IMR-90 (cell line): ENCODE measurements at regions not wholly inside any gene's neighbourhood (a gene's known extent, or its start where the extent isn't known, plus 50 kb on each side); places are given as distances from the start of the nearest gene placed in this dataset.

ENCODE experiments used
- ATAC-seq: fragments of 200-7000 bp; cut with Tn5 transposase; 2 replicates; pipeline ENCODE4 v1.9.1; 2020; ENCODE audit warnings: low read depth, mild to moderate bottlenecking, moderate library complexity
- BruUV-seq: library from RNA; stranded (reverse); fragments of 400-500 nt; replicated peaks from 2 replicates; lab custom pipeline; 2021; lab: Mats Ljungman, UMichigan
- CTCF ChIA-PET: fragments of 300-600 bp; formaldehyde crosslinking; extraction: SDS; loops from one replicate; lab custom pipeline; 2021; ENCODE audit warnings: antibody characterized with exemption; lab: Yijun Ruan, JAX
- POLR2A ChIA-PET: fragments of 300-600 bp; sonication (Branson Sonifier 250); formaldehyde crosslinking; loops from one replicate; lab custom pipeline; 2022; ENCODE audit warnings: antibody characterized with exemption; ENCODE audit not compliant: unreplicated experiment; lab: Charles Lee
- DNase-seq: peaks from one replicate; pipeline ENCODE4 v3.0.0; 2013
- H2AFZ ChIP-seq: replicated peaks from 2 replicates; pipeline ENCODE3; 2013; ENCODE audit warnings: low read length, mild to moderate bottlenecking; ENCODE audit not compliant: poor library complexity
- H2AK5ac ChIP-seq: 2 replicates; pipeline ENCODE4 v1.6.1; 2013; ENCODE audit warnings: low read depth, low read length, inconsistent platforms
- H2AK9ac ChIP-seq: replicated peaks from 2 replicates; pipeline ENCODE3; 2013; ENCODE audit warnings: mild to moderate bottlenecking, low read depth, low read length, moderate library complexity; ENCODE audit not compliant: poor library complexity
- H2BK120ac ChIP-seq: 2 replicates; pipeline ENCODE4 v1.6.1; 2013; ENCODE audit warnings: low read depth, low read length, inconsistent platforms
- H2BK15ac ChIP-seq: 3 replicates; pipeline ENCODE4 v1.6.1; 2013; ENCODE audit warnings: low read depth, low read length, inconsistent platforms
- H2BK20ac ChIP-seq: 2 replicates; pipeline ENCODE4 v1.6.1; 2013; ENCODE audit warnings: low read depth, mild to moderate bottlenecking, inconsistent platforms, low read length, moderate library complexity
- H2BK5ac ChIP-seq: 2 replicates; pipeline ENCODE4 v1.6.1; 2013; ENCODE audit warnings: mild to moderate bottlenecking, low read depth, low read length, inconsistent platforms; ENCODE audit not compliant: poor library complexity, severe bottlenecking
- H3K14ac ChIP-seq: replicated peaks from 2 replicates; pipeline ENCODE4 v1.6.1; 2013; ENCODE audit warnings: low read depth, low read length, inconsistent platforms
- H3K18ac ChIP-seq: 2 replicates; pipeline ENCODE4 v1.6.1; 2013; ENCODE audit warnings: low read depth, low read length, control low read depth
- H3K23ac ChIP-seq: 2 replicates; pipeline ENCODE4 v1.6.1; 2013; ENCODE audit warnings: low read depth, low read length, inconsistent platforms
- H3K27ac ChIP-seq: 2 replicates; pipeline ENCODE4 v1.5.1; 2013; ENCODE audit warnings: mild to moderate bottlenecking, control low read depth, low read length; ENCODE audit not compliant: insufficient read depth
- H3K27me3 ChIP-seq: 2 replicates; pipeline ENCODE4 v1.6.1; 2013; ENCODE audit warnings: low read length; ENCODE audit not compliant: control insufficient read depth, insufficient read depth
- H3K36me3 ChIP-seq: 2 replicates; pipeline ENCODE4 v1.6.1; 2013; ENCODE audit warnings: low read length, mixed read lengths; ENCODE audit not compliant: control insufficient read depth, insufficient read depth
- H3K4ac ChIP-seq: 2 replicates; pipeline ENCODE4 v1.6.1; 2013; ENCODE audit warnings: low read depth, low read length, inconsistent platforms
- H3K4me1 ChIP-seq: 2 replicates; pipeline ENCODE4 v1.6.1; 2013; ENCODE audit warnings: low read length, mixed read lengths; ENCODE audit not compliant: control insufficient read depth, insufficient read depth
- H3K4me2 ChIP-seq: 2 replicates; pipeline ENCODE4 v1.6.1; 2013; ENCODE audit warnings: low read depth, mild to moderate bottlenecking, control low read depth, low read length, moderate library complexity
- H3K4me3 ChIP-seq: 2 replicates; pipeline ENCODE4 v1.5.1; 2013; ENCODE audit warnings: low read depth, mild to moderate bottlenecking, control low read depth, low read length, moderate library complexity; ENCODE audit not compliant: insufficient read depth
- H3K56ac ChIP-seq: 2 replicates; pipeline ENCODE4 v1.6.1; 2013; ENCODE audit warnings: low read length, inconsistent platforms; ENCODE audit not compliant: insufficient read depth; ENCODE audit errors: extremely low read depth
- H3K79me1 ChIP-seq, 2 experiments: 2 replicates each; pipeline ENCODE4 v1.6.1; 2013; ENCODE audit warnings: low read length in 2 of 2, inconsistent platforms in 1 of 2, low read depth in 1 of 2
- H3K9ac ChIP-seq: 2 replicates; pipeline ENCODE4 v1.6.1; 2013; ENCODE audit warnings: low read depth, low read length, control low read depth
- H3K9me1 ChIP-seq: 2 replicates; pipeline ENCODE4 v1.6.1; 2013; ENCODE audit warnings: low read length, inconsistent platforms; ENCODE audit not compliant: insufficient read depth
- H3K9me3 ChIP-seq: 2 replicates; pipeline ENCODE4 v1.6.1; 2013; ENCODE audit warnings: low read length; ENCODE audit not compliant: control insufficient read depth, insufficient read depth
- H4K20me1 ChIP-seq: 2 replicates; pipeline ENCODE4 v1.6.1; 2013; ENCODE audit warnings: low read length, inconsistent platforms; ENCODE audit not compliant: insufficient read depth
- H4K5ac ChIP-seq: 2 replicates; pipeline ENCODE4 v1.6.1; 2013; ENCODE audit warnings: mild to moderate bottlenecking, low read depth, low read length, control low read depth
- H4K8ac ChIP-seq, 2 experiments: 2 replicates each; pipeline ENCODE4 v1.6.1; 2013; ENCODE audit warnings: low read depth in 2 of 2, low read length in 2 of 2, control low read depth in 1 of 2, inconsistent platforms in 1 of 2
- H4K91ac ChIP-seq: 2 replicates; pipeline ENCODE4 v1.6.1; 2013; ENCODE audit warnings: low read depth, low read length, inconsistent platforms; ENCODE audit not compliant: insufficient read depth
- BHLHE40 ChIP-seq: fragments of 150-350 bp; IDR thresholded peaks from 2 replicates; pipeline ENCODE4 v1.6.1; 2016; ENCODE audit warnings: mild to moderate bottlenecking, low read depth, low read length
- CEBPB ChIP-seq: IDR thresholded peaks from 2 replicates; pipeline ENCODE4 v1.6.1; 2012; ENCODE audit warnings: low read depth, low read length, improper control_type of control experiment
- CHD1 ChIP-seq: IDR thresholded peaks from 2 replicates; pipeline ENCODE4 v1.6.1; 2012; ENCODE audit warnings: low read depth, low read length, improper control_type of control experiment
- FOS ChIP-seq: fragments of 150-350 bp; IDR thresholded peaks from 2 replicates; pipeline ENCODE4 v1.6.1; 2016; ENCODE audit warnings: low read depth, low read length
- MAFK ChIP-seq: IDR thresholded peaks from 2 replicates; pipeline ENCODE4 v1.6.1; 2012; ENCODE audit warnings: low read depth, low read length, improper control_type of control experiment
- MAZ ChIP-seq: IDR thresholded peaks from 2 replicates; pipeline ENCODE4 v1.6.1; 2012; ENCODE audit warnings: low read depth, mild to moderate bottlenecking, low read length, improper control_type of control experiment, moderate library complexity, borderline replicate concordance
- MXI1 ChIP-seq: IDR thresholded peaks from 2 replicates; pipeline ENCODE4 v1.6.1; 2012; ENCODE audit warnings: low read depth, mild to moderate bottlenecking, low read length, moderate library complexity, borderline replicate concordance
- NFE2L2 ChIP-seq: fragments of 150-350 bp; IDR thresholded peaks from 2 replicates; pipeline ENCODE4 v1.6.1; 2016; ENCODE audit warnings: low read depth, mild to moderate bottlenecking, low read length
- POLR2A ChIP-seq: IDR thresholded peaks from 2 replicates; pipeline ENCODE4 v1.6.1; 2012; ENCODE audit warnings: mild to moderate bottlenecking, low read depth, low read length
- RAD21 ChIP-seq: IDR thresholded peaks from 2 replicates; pipeline ENCODE4 v1.6.1; 2012; ENCODE audit warnings: low read length, improper control_type of control experiment
- RCOR1 ChIP-seq: IDR thresholded peaks from 2 replicates; pipeline ENCODE4 v1.6.1; 2012; ENCODE audit warnings: mild to moderate bottlenecking, low read length, improper control_type of control experiment; ENCODE audit not compliant: insufficient replicate concordance
- RFX5 ChIP-seq: IDR thresholded peaks from 2 replicates; pipeline ENCODE4 v1.8.0; 2012; ENCODE audit warnings: low read depth, mild to moderate bottlenecking, low read length, moderate library complexity
- SMC3 ChIP-seq: fragments of 150-350 bp; IDR thresholded peaks from 2 replicates; pipeline ENCODE4 v1.6.1; 2016; ENCODE audit warnings: low read depth, mild to moderate bottlenecking, antibody characterized with exemption, low read length, moderate library complexity
- WGBS, 2 experiments: methylation state at CpG; one replicate each; pipeline versions ENCODE4 v1.1.5 to v1.1.7; 2013; ENCODE audit warnings: missing lambda C conversion rate in 2 of 2; ENCODE audit not compliant: insufficient read length in 1 of 2; ENCODE audit errors: extremely low coverage in 2 of 2; 5-methylcytosine and 5-hydroxymethylcytosine counted together
- dilution Hi-C: fragments of 300-500 bp; cut with HindIII; formaldehyde crosslinking; loops from one replicate; pipeline ENCODE4 v1.14.3; 2018; ENCODE audit warnings: low sequenced_read_pairs; ENCODE audit not compliant: unreplicated experiment
- in situ Hi-C: fragments of 300-500 bp; cut with MboI; formaldehyde crosslinking; loops from 3 replicates; pipeline ENCODE4 v1.14.3; 2019; ENCODE audit warnings: low sequenced_read_pairs, inconsistent platforms, mixed read lengths
- intact Hi-C: fragments of 100-400 bp; cut with micrococcal nuclease; formaldehyde crosslinking; loops from 2 replicates; pipeline ENCODE4 v1.10.0; 2022
- TF ChIP-seq, protein P1 (sequence below): fragments of 150-350 bp; IDR thresholded peaks from 2 replicates; pipeline ENCODE4 v1.6.1; 2017; ENCODE audit warnings: mild to moderate bottlenecking, antibody characterized with exemption, low read length, low read depth
- TF ChIP-seq, protein P2 (sequence below): fragments of 150-350 bp; IDR thresholded peaks from 2 replicates; pipeline ENCODE4 v1.6.1; 2016; ENCODE audit warnings: low read depth, mild to moderate bottlenecking, low read length, moderate library complexity, borderline replicate concordance
- TF ChIP-seq, protein P3 (sequence below): conservative IDR thresholded peaks from 2 replicates; pipeline ENCODE4 v1.5.1; 2012; ENCODE audit warnings: mild to moderate bottlenecking, low read depth, low read length, improper control_type of control experiment

DNA sequence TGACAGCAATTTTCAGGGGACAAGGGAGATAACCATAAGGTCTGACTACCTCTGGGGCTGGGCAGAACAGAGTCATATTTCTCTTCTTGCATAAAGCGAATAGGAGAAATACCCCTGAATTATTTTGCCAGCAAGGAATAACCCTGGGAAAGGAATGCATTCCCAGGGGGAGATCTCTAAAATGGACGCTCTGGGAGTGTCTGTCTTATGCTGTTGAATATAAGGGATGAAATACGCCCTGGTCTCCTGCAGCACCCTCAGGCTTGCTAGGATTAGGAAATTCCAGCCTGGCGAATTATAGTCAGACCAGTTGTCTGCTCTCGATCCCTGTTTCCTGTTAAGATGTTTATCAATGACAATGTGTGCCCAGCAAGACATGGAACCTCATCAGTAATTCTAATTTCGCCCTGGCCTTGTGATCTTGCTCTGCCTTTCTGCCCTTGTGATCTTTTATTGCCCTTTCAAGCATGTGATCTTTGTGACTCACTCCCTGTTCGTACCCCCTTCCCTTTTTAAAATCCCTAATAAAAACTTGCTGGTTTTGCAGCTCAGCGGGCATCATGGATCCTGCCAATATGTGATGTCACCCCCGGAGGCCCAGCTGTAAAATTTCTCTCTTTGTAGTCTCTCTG is 221.6 kb upstream of the HS3ST5 start:
- H3K9me1 ChIP-seq = no peaks in the 10 kb centered on the region
- no peak overlapping the region for H2AK9ac ChIP-seq
- DNase-seq (no peak), ATAC-seq (no peak)
- no peaks in the 10 kb centered on the region for H4K20me1 ChIP-seq
- no peak overlapping the region for H3K23ac ChIP-seq
- in situ Hi-C loops (no loop called here), dilution Hi-C loops (no loop called here), intact Hi-C loops (no loop called here)
- ChIA-PET POLR2A (no interaction called here), CTCF (no interaction called here)
- H2BK20ac ChIP-seq = no peak overlapping the region
- no peak overlapping the region for H4K91ac ChIP-seq
- WGBS, 2 experiments = 13% methylated on average over 4 of the region's 9 CpGs; no CpG with 5 or more reads in 1 of the 2 experiments
- no peak overlapping the region for H2BK120ac ChIP-seq
- H3K9me3 ChIP-seq = 0 out of 2 replicates have a peak, but pooled peaks cover 2% of the 10 kb centered on the region
- H3K27me3 ChIP-seq = no peaks in the 10 kb centered on the region
- no peak overlapping the region for H3K9ac ChIP-seq
- H3K56ac ChIP-seq = no peak overlapping the region
- H3K4ac ChIP-seq = no peak overlapping the region
- no peak overlapping the region for H2BK15ac ChIP-seq
- no TSS peak for BruUV-seq
- no peaks in the 10 kb centered on the region for H3K4me1 ChIP-seq
- TF ChIP-seq RFX5 (no peak), CEBPB (no peak), MXI1 (no peak), CHD1 (no peak), RCOR1 (no peak), BHLHE40 (no peak), RAD21 (no peak), FOS (no peak), MAZ (no peak), SMC3 (no peak), POLR2A (no peak), NFE2L2 (no peak), MAFK (no peak)
- TF ChIP-seq, protein P1, sequence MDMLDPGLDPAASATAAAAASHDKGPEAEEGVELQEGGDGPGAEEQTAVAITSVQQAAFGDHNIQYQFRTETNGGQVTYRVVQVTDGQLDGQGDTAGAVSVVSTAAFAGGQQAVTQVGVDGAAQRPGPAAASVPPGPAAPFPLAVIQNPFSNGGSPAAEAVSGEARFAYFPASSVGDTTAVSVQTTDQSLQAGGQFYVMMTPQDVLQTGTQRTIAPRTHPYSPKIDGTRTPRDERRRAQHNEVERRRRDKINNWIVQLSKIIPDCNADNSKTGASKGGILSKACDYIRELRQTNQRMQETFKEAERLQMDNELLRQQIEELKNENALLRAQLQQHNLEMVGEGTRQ = no peak
- TF ChIP-seq, protein P2, sequence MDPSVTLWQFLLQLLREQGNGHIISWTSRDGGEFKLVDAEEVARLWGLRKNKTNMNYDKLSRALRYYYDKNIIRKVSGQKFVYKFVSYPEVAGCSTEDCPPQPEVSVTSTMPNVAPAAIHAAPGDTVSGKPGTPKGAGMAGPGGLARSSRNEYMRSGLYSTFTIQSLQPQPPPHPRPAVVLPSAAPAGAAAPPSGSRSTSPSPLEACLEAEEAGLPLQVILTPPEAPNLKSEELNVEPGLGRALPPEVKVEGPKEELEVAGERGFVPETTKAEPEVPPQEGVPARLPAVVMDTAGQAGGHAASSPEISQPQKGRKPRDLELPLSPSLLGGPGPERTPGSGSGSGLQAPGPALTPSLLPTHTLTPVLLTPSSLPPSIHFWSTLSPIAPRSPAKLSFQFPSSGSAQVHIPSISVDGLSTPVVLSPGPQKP = no peak
- TF ChIP-seq, protein P3, sequence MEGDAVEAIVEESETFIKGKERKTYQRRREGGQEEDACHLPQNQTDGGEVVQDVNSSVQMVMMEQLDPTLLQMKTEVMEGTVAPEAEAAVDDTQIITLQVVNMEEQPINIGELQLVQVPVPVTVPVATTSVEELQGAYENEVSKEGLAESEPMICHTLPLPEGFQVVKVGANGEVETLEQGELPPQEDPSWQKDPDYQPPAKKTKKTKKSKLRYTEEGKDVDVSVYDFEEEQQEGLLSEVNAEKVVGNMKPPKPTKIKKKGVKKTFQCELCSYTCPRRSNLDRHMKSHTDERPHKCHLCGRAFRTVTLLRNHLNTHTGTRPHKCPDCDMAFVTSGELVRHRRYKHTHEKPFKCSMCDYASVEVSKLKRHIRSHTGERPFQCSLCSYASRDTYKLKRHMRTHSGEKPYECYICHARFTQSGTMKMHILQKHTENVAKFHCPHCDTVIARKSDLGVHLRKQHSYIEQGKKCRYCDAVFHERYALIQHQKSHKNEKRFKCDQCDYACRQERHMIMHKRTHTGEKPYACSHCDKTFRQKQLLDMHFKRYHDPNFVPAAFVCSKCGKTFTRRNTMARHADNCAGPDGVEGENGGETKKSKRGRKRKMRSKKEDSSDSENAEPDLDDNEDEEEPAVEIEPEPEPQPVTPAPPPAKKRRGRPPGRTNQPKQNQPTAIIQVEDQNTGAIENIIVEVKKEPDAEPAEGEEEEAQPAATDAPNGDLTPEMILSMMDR = no peak
- H3K79me1 ChIP-seq = no peaks in the 10 kb centered on the region
- no peak overlapping the region for H3K4me2 ChIP-seq
- H3K4me3 ChIP-seq = no peak overlapping the region
- no peaks in the 10 kb centered on the region for H3K36me3 ChIP-seq
- H2AK5ac ChIP-seq = no peak overlapping the region
- no peak overlapping the region for H3K18ac ChIP-seq
- H3K14ac ChIP-seq = no peak overlapping the region
- no peak overlapping the region for H4K5ac ChIP-seq
- no peak overlapping the region for H2BK5ac ChIP-seq
- no peak overlapping the region for H2AFZ ChIP-seq
- no peak overlapping the region for H4K8ac ChIP-seq
- no peak overlapping the region for H3K27ac ChIP-seq
